GM19467 (cell line): ENCODE measurements at regions not wholly inside any gene's neighbourhood (a gene's known extent, or its start where the extent isn't known, plus 50 kb on each side); places are given as distances from the start of the nearest gene placed in this dataset.
"Not testable (repeated sequence)": the region's sequence is repeated elsewhere in the genome, so short reads cannot be mapped to it uniquely, and the experiment has no call there.

Source experiments
- ATAC-seq: cut with Tn5 transposase; IDR thresholded peaks from one replicate; pipeline ENCODE4 v1.9.1; 2021; ENCODE audit warnings: mild to moderate bottlenecking, moderate library complexity; ENCODE audit not compliant: unreplicated experiment

DNA sequence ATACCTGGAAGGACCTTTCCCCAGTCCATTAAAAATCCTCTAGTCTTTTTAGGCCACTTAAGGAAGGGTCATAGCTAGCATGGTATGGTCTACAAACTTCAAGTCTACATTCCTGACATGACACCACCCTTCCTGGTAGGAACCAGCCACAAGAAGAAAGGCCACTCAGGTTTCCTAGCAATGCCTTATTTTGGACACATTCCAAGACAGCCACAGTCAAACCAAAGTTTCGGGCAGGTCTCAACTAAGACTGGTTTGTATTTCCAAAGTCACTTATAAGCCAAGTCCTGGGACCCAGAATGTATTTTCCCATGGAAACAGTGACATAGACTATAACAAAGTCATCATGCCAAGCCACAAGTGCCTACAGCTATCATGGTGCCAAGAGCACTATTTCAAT lies 50.6 kb upstream of the SLC44A3 start:
- ATAC-seq, result no peak

DNA sequence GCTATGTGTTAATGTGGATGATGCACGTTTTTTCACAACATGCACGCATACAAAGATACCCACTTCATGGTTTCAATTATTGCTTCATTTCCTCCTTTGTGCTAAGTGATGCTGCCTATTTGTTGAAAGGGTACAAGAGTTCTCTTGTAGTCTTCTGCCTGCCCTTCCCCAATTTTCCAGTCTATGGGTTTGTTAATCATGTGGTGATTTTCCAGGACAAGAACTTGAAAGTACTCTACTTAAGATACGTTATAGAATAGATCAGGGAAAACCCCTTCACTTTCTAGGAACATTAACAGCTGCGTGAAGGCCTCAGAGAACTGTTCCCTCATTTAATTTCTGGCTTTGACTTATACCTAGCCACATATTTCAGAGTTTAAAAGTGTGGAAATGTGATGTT lies 52.1 kb upstream of the SLC44A3 start:
- no peak for ATAC-seq

DNA sequence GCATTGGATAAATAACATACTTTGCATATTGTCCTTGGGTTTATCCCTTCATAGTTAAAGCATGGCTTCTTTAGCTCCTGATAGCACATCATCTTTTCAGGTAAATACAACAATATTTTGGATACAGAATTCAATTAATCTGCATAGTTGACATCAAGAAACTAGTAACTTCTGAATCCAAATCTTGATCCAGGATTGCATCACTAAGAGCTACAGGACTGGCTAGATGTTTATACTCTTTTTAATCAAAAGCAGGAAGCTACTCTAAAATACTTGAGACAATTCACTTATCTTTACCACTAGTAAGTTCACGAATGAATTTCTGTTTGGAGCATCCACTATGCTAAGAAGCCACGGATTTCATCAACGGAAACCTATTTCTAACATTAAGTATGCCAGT lies 54.2 kb upstream of the SLC44A3 start:
- ATAC-seq, result no peak

DNA sequence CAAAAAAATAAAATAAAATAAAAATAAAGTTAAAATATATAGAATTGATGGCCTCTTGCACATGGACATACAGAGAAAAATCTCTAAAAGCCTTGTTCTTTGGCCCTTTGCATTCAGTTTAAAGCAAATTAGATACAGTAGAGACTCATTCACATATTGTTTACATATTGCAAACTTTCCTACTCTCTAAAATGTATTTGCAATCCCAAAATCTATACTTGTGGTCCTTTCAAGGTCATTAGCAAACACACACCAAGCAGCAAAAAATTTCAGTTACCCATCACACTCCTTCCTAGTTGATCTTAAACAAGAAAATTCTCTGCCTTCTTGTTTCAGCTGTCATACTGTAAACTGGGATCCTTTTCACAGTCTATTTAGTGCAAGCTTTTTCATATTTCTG lies 61.0 kb upstream of the SLC44A3 start:
- ATAC-seq, result no peak

DNA sequence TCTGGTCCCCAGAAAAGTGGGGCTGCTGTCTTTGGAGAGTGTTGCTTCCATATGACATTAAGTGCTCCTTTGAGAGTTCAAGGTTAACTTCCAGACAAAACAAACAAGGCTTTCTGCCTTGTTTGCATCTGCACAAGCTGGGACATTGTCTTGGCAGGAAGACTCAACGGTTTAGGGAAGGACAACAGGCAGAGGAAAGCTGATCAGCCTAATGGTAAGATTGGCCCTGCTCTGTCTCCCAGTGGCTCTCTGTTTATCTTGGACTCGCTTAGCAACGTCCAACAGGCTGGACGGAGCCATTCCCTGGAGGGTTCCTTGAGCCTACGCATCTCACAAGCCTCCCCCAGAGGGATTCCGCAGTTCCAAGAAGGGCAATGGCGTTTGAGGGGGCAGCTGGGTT lies 62.2 kb upstream of the SLC44A3 start:
- no peak for ATAC-seq

DNA sequence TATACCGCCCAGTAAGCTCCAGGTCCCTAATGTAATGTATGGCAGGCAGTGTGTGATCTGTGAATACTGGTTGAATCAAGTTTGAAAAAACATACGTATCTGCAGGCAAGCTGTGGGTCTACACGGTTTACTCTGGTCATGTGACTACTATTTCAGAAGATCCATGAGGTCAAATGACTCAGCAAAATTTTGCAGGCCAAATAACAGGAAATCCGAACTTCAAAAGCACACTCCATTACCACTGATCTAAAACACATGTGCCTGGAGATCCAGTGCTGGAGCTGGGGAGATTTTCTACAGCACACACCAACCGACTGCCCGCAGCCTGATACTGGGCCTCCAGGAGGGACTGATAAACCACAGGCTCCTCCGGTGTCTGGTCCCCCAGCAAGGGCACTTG lies 64.5 kb upstream of the SLC44A3 start:
- no peak for ATAC-seq

DNA sequence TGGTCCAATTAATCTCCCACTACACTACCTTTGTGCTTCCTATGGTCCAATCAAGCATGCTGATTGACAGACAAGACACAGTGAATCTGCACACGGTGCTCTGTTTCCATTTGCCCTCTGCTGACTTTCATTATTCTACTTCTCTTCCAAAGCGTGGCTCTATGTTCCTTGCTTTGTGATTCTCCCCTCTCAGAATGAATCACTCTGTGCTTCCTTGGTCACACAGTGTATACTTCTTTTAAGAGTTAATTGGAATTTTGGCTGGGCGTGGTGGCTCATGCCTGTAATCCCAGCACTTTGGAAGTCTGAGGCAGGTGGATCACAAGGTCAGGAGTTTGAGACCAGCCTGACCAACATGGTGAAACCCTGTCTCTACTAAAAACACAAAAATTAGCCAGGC lies 65.1 kb upstream of the SLC44A3 start:
- ATAC-seq, result not testable (repeated sequence)

DNA sequence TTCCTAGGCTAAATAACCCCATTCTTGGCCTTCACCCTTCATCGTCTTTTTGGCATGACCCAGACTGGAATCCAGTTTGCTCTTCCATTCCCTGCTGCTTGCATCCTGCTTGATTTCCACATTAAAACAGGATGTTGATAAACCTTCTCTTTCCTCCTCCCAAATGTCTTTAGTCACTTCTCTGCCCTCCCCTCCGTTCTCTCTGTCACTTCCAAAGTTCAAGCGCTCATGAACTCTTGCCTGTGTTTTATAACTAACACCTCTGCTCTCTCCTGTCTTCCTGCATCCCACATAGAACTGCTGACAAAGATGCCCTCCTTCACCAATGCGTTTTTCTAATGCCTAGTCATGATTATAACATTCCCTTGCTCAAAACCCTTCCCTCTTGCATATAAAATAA lies 65.6 kb upstream of the SLC44A3 start:
- ATAC-seq, result no peak

DNA sequence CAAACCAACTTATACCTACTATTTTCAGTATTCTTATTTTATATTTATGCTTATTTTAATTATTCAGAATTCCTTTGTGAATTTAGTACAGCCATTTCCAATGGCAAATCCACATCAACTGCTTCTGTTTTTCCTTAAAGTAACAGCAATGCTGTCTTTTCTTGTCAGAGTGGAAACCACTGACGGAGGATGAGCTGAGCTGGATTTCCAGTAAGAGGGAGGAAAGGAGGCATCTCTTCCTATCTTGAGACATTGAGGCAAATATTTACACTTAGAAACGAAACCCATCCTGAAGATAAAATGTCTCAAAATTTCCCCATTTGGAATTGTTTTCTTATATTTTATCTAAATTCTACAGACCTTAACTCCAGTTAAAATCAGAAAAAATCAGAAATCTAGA lies 66.1 kb upstream of the SLC44A3 start:
- ATAC-seq, result no peak

DNA sequence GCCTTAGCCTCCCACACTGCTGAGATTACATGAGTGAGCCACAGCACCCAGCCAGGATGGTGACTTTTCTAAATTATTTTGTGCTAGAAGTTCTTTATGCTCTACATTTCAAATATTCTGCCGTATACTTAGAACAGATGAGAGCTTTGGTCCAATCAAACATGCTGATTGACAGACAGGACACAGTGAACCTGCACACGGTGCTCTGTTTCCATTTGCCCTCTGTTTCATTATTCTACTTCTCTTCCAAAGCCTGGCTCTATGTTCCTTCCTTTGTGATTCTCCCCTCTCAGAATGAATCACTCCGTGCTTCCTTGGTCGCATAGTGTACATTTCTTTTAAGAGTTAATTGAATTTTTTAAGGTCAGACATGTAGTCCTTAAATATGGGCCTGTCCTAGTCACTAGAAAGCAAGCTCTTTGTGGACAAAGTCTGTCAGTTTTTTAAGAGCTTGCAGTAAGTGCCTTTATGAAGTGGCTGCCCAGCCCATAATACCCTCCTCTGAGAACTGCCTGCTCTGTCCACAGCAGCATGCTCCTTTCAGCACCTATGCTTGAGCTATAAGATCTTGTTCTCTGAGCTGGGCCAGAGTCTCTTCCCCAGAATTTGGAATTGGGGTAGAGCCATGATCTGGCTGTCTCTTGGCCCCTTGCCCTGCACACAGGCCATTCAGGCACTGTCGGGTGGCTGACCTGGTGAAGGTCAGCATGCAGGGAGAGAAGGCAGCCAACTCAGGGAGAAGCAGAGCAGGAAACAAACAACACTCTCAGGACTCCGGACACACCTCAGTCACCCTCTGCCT lies 66.8 kb upstream of the SLC44A3 start:
- ATAC-seq, result no peak

DNA sequence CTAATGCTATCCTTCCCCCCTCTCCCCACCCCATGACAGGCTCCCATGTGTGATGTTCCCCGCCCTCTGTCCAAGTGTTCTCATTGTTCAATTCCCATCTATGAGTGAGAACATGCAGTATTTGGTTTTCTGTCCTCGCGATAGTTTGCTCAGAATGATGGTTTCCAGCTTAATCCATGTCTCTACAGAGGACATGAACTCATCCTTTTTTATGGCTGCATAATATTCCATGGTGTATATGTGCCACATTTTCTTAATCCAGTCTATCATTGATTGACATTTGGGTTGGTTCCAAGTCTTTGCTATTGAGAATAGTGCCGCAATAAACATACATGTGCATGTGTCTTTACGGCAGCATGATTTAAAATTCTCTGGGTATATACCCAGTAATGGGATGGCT lies 68.7 kb upstream of the SLC44A3 start:
- ATAC-seq, result not testable (repeated sequence)

DNA sequence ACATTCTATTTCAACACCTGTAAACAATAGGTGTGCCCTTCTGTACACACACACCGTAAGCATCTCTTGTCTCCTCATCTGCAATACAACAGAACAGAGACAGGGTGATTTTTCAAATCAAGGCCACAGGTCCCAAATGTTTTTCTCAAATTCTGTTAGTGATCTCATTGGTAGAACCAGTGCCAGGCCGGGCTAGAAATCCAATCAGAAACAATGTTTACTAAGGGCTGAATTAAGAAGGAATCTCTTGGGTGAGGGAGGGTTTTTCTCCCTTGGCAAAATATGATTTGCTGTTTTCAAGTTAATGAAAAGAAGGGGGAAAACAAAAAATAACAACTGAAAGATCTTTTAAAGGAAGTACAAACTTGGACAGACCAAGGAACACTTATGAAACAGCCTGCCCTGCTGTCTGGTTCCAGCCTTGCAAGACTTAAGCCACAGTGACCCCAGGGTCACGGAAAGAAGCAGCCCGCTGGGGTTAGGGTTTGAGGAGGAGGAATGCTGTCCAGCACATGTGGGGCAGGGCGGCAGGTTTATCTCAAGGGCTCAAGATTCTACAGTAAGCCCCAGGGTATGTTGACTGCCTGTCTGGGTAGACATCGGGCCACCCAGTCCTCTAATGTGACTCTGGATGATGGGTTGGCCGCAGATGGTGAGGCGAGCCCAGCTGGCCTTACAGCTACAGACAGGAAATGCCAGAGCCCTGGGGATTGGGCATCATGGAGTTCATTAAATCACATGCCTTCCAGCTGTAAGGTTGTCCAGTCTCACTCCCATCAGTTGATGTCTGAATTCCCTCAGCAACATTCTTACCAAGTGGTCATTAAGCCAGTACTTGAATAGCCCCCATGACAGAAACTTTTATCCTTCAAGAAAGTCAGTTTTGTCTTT lies 73.3 kb upstream of the SLC44A3 start:
- ATAC-seq, result no peak

DNA sequence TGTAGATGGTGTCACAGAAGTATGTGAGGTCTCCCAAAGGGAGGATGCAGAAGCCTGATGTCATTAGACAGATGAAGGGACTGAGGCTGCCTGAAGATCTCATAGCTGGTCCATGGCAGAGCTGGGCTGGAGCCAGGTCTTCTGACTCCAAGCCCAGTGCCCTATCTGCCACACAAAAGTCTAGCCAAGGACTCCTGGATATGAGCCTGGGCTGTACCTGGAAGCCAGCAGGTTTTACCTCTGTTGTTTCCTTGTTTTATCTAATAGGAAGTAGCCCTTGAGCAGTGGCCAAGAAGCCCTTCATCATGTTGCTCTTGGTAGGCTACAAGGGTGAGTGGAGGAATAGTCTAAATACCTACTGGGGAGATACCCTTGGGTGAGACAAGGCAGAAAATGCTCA lies 74.4 kb upstream of the SLC44A3 start:
- ATAC-seq, result no peak

DNA sequence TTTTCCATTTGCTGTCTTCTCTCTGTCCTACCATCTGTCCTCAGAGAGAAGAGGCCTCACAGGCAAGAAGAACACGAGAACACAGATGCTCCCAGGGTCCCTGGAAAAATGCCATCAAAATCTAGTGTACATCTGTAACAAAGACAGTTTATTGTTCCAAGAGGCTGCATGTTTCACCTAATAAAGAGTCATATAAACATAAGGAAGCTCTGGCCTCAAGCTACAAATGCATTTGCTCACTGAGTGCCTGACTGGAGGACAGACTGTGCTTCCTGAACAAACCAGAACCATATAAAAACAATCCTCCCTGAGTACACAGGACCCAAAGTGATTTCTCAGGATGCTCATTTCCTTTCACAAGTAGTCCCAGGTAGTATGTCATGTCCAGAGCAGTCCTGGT lies 76.3 kb upstream of the SLC44A3 start:
- ATAC-seq, result no peak

DNA sequence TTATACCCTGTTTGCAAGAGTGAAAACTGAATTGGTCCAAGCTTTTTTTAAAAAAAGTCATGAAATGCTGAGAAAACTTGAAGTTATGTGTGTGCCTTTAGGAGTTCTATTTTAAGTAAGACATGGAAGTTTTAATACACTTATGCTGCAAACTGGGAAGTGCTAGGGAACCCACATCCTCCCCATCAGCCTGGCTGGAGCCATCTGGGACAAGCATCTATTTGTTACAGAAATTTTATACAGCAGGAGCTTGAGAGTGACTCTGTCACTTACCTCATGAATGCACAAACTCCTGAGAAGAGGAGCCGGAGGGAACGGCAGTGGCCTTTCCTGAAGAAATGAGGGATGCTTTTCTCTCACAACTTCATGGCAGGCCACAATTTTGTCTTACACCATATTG lies 78.2 kb upstream of the SLC44A3 start:
- no peak for ATAC-seq

DNA sequence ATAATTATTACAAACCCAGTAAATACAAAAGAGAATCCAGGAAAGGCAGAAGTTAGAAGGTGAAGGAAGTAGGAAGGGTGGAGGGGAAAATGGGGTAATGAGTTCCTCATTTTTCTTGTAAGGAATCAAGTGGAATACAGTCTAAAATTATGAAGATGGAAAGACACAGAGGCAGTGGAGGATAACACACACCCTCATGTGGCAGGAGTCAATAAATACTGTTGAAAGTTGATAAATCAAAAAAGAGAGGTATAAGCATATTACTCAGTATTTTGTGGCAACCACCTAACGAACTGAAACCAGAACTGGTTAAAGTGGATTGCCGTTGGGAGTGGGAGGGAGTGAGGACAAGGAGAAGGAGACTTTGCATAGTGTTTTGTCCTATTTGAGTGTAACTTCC lies 78.6 kb upstream of the SLC44A3 start:
- no peak for ATAC-seq

DNA sequence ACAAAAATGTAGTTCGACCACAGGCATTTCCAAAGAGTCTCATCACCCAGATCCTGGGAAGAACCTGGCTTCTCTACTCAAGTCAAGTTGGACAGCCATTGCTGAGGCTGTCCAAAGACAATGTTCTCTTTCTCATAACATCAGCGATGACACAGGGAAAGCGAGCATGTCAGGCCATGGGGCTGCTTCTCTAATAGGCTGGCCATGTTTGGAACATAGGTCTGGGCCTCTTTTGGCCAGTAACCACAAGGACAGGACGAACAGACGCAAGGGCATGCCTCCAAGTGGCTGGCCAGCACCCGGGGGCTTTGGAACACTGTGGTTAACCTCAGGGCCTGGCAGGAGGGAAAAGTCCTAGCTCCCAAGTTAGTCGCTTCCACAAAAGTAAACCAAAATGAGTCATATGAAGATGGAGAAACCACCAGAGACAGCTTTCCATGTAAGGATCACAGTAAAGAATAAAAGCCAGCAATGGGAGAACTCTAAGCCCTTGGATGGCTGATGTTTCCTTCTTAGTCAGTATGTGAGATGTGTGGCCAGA lies 80.6 kb upstream of the SLC44A3 start:
- ATAC-seq, result no peak

DNA sequence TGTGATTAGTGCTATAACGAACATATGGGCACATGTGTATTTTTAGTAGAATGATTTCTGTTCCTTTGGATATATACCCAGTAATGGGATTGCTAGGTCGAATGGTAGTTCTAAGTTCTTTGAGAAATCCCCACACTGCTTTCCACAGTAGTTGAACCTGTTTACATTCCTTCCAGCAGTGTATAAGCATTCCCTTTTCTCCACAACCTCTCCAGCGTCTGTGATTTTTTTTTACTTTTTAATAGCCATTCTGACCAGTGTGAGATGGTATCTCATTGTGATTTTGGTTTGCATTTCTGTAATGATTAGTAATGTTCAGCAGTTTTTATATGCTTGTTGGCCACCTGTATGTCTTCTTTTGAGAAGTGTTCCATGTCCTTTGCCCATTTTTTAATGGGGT lies 81.8 kb upstream of the SLC44A3 start:
- no peak for ATAC-seq

DNA sequence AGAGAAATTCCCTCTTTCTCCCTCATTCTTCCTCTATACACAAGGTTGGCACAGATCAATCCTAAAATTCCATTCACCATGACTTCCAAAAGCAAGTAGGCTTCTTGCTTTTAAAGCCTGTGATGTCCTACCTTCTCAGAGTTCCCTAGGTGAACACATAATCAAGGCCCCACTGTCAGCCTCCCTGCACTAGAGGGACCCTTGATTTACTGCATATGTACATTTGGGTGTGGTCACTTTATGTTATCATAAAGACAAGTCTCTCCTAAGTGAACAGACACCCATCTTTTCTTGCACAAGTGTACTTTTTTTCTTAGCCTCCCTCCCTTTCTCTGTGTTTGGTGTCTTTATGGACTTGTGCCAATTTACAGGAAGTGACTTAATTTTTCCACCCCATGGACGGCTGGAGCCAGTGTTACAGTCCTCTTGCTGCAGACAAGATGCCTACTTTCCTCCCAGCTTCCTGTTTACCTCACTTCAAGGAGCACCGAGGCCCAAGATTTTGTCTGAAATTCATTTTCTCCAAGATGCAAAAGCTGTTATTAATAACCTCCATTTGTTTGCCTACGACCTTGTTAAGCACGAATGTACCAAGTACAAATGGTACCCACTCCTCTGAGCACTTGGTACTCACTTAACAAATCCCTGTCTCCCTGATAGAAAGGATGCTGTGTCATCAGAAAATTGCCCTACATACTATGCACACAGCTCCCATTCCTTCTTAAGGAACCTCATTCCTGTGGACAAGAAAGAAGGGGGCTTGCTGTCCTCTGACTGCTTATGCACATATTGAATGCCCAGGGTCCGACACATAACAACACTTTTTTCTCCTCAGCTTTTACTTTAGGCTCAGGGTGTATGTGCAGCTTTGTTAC lies 82.8 kb upstream of the SLC44A3 start:
- no peak for ATAC-seq

DNA sequence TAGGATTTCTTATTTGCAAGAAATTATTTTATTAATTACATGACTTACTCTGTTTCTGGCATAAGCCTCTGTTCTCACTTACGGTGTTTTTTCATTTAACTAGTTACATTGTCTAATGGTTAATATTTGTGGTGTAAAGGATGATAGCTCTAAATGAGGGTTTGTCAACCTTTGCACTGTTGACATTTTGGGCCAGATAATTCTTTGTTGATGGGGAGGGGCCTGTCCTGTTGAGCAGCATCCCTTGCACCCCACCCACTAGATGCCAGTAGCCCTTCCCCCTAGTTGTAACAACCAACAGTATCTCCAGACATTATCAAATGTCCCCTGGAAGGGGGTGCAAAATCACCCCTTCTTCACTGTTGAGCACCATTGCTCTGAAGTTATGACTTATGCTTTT lies 83.6 kb upstream of the SLC44A3 start:
- ATAC-seq, result no peak

DNA sequence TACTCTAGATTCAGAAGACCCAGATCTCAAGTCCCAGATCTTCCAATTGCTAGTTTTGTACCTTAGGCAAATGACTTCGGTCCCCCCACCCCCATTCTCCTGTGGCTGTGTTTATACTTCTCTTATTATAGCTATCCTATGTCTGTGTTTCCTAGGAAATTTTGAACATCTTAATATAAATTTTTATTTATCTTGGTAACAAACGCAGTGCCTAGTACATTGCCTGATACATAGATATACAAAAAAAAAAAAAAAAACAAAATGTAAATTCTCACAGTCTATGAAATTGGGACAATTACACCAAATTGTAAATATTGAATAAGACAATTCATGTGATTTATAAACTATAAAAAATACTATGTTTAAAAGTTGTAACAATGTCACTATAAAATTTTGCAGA lies 84.1 kb upstream of the SLC44A3 start:
- ATAC-seq, result no peak
